ENCODE measurements at regions not wholly inside any gene's neighbourhood (a gene's known extent, or its start where the extent isn't known, plus 50 kb on each side); places are given as distances from the start of the nearest gene placed in this dataset.
A peak's percentile ranks its signal among the peaks of the same experiment; 100 is the strongest.

- ChIA-PET CTCF (interaction anchor here (0.5 to 1.5 kb wide), 2 partner anchors 19 to 1087 kb away, joined by 3 to 5 read pairs; no protein-coding TSS in a partner anchor), POLR2A (no interaction called here)
- no peak overlapping the region for H3K4me3 ChIP-seq
- no peak for FAIRE-seq
- WGBS (ENCODE audit: missing lambda C conversion rate): 79% methylated on average over 1 of the region's 1 CpG
- H3K4me1 ChIP-seq: peaks cover 21% of the 10 kb centered on the region
- peak overlapping the region; percentile 56 to 71 for H3K27ac ChIP-seq
- DNase-seq (ENCODE audit: low read depth in 1 of 2, low spot score in 1 of 2): no peak
- ATAC-seq: no peak
- TF ChIP-seq MYC (IDR thresholded peaks at IDR 0.05; ENCODE audit: borderline replicate concordance, low read length) (no peak), EHMT2 (IDR thresholded peaks at IDR 0.05; ENCODE audit: low read depth) (no peak), SMC3 (IDR thresholded peaks at IDR 0.05) (no peak), KDM1A (IDR thresholded peaks at IDR 0.05; ENCODE audit: low read depth) (no peak), GATA3 (IDR thresholded peaks at IDR 0.05; ENCODE audit: borderline replicate concordance) (no peak), RARB (CRISPR knock-in tag; IDR thresholded peaks at IDR 0.05) (no peak), JUNB (IDR thresholded peaks at IDR 0.05) (no peak)
- TF ChIP-seq, protein P1, sequence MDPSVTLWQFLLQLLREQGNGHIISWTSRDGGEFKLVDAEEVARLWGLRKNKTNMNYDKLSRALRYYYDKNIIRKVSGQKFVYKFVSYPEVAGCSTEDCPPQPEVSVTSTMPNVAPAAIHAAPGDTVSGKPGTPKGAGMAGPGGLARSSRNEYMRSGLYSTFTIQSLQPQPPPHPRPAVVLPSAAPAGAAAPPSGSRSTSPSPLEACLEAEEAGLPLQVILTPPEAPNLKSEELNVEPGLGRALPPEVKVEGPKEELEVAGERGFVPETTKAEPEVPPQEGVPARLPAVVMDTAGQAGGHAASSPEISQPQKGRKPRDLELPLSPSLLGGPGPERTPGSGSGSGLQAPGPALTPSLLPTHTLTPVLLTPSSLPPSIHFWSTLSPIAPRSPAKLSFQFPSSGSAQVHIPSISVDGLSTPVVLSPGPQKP (IDR thresholded peaks at IDR 0.05; ENCODE audit: low read depth, low read length): no peak
- peaks cover 41% of the 10 kb centered on the region for H3K9me3 ChIP-seq
- no peak overlapping the region for H3K4me2 ChIP-seq
Observed at GRCh38 chr12:65537978-65538377, 259.5 kb downstream of the MSRB3 start.

DNA sequence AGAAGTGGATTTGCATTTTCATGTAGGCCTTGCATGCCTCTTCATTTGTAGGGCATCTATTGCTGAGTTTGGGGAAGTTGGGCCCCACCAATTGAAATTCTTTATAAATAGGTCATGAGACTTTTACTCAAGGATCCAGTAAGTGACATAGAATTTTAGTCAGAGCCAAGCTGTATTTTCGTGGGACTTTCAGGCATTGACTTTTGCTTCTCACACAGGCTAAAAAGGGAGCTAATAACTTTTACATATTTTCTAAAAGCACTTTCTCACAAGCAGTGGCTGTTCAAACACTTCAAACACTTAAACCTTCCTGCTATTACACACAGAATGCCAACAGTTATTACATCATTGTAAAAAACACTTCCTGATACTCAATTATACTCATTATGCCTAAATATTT lies 260.5 kb downstream of the MSRB3 start:
- no peak overlapping the region for H3K4me3 ChIP-seq
- H3K9me3 ChIP-seq: peaks cover 42% of the 10 kb centered on the region
- DNase-seq (ENCODE audit: low read depth in 1 of 2, low spot score in 1 of 2) (no peak), FAIRE-seq (peak; percentile 59), ATAC-seq (no peak)
- ChIA-PET POLR2A (no interaction called here), CTCF (interaction anchor here (1.5 kb wide), 1 partner anchor 18 kb away, joined by 5 read pairs; no protein-coding TSS in a partner anchor)
- TF ChIP-seq MYC (IDR thresholded peaks at IDR 0.05; ENCODE audit: borderline replicate concordance, low read length) (no peak), HEYL (CRISPR knock-in tag; IDR thresholded peaks at IDR 0.05) (no peak), TP53 (CRISPR knock-in tag; IDR thresholded peaks at IDR 0.05) (no peak), ATOH8 (CRISPR knock-in tag; IDR thresholded peaks at IDR 0.05; ENCODE audit: low read depth) (no peak), GATA3 (IDR thresholded peaks at IDR 0.05; ENCODE audit: borderline replicate concordance) (no peak), USF2 (IDR thresholded peaks at IDR 0.05) (no peak), HOXB5 (CRISPR knock-in tag; IDR thresholded peaks at IDR 0.05) (no peak), BCL3 (IDR thresholded peaks at IDR 0.05) (no peak), HOXA7 (CRISPR knock-in tag; IDR thresholded peaks at IDR 0.05) (no peak), E2F6 (IDR thresholded peaks at IDR 0.05; ENCODE audit: borderline replicate concordance, low read depth) (no peak), SMC3 (IDR thresholded peaks at IDR 0.05) (no peak), RCOR1 (IDR thresholded peaks at IDR 0.05; ENCODE audit: low read depth, low read length) (no peak), CBX8 (IDR thresholded peaks at IDR 0.05) (no peak), CHD4 (IDR thresholded peaks at IDR 0.05; ENCODE audit: borderline replicate concordance) (no peak), FOXS1 (CRISPR knock-in tag; IDR thresholded peaks at IDR 0.05) (no peak), FOSB (CRISPR knock-in tag; IDR thresholded peaks at IDR 0.05) (no peak), KDM1A (IDR thresholded peaks at IDR 0.05; ENCODE audit: low read depth) (no peak)
- TF ChIP-seq, protein P2, sequence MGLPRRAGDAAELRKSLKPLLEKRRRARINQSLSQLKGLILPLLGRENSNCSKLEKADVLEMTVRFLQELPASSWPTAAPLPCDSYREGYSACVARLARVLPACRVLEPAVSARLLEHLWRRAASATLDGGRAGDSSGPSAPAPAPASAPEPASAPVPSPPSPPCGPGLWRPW (IDR thresholded peaks at IDR 0.05): no peak
- TF ChIP-seq, protein P3, sequence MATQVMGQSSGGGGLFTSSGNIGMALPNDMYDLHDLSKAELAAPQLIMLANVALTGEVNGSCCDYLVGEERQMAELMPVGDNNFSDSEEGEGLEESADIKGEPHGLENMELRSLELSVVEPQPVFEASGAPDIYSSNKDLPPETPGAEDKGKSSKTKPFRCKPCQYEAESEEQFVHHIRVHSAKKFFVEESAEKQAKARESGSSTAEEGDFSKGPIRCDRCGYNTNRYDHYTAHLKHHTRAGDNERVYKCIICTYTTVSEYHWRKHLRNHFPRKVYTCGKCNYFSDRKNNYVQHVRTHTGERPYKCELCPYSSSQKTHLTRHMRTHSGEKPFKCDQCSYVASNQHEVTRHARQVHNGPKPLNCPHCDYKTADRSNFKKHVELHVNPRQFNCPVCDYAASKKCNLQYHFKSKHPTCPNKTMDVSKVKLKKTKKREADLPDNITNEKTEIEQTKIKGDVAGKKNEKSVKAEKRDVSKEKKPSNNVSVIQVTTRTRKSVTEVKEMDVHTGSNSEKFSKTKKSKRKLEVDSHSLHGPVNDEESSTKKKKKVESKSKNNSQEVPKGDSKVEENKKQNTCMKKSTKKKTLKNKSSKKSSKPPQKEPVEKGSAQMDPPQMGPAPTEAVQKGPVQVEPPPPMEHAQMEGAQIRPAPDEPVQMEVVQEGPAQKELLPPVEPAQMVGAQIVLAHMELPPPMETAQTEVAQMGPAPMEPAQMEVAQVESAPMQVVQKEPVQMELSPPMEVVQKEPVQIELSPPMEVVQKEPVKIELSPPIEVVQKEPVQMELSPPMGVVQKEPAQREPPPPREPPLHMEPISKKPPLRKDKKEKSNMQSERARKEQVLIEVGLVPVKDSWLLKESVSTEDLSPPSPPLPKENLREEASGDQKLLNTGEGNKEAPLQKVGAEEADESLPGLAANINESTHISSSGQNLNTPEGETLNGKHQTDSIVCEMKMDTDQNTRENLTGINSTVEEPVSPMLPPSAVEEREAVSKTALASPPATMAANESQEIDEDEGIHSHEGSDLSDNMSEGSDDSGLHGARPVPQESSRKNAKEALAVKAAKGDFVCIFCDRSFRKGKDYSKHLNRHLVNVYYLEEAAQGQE (IDR thresholded peaks at IDR 0.05): no peak
- H3K4me1 ChIP-seq: peaks cover 21% of the 10 kb centered on the region
- WGBS (ENCODE audit: missing lambda C conversion rate): 50% methylated on average over 1 of the region's 1 CpG
- H3K27ac ChIP-seq: no peak overlapping the region
- H3K4me2 ChIP-seq: no peak overlapping the region

Data from A549 (cell line).